Neural cell (in vitro differentiated cells): ENCODE measurements at regions not wholly inside any gene's neighbourhood (a gene's known extent, or its start where the extent isn't known, plus 50 kb on each side); places are given as distances from the start of the nearest gene placed in this dataset.

Source experiments
- H2AFZ ChIP-seq: fragments of 200-600, 300-800 bp; sonication (generic), shearing (Covaris generic); 2 replicates; pipeline ENCODE4 v1.6.0; 2014; ENCODE audit warnings: low read depth, mild to moderate bottlenecking, antibody characterized with exemption, low read length, moderate library complexity
- H3F3A ChIP-seq: fragments of 200-600 bp; shearing (Covaris generic); 2 replicates; pipeline ENCODE4 v1.6.1; 2016; ENCODE audit warnings: mild to moderate bottlenecking, moderate library complexity, mixed read lengths, antibody characterized with exemption, low read length; ENCODE audit not compliant: insufficient read depth, poor library complexity, severe bottlenecking
- H3K27ac ChIP-seq: fragments of 200-600, 300-800 bp; sonication (generic), shearing (Covaris generic); 2 replicates; pipeline ENCODE4 v1.5.1; 2014; ENCODE audit warnings: mild to moderate bottlenecking, low read length, moderate library complexity
- H3K27me3 ChIP-seq: fragments of 300-800, 200-600 bp; sonication (generic), shearing (Covaris generic); 2 replicates; pipeline ENCODE4 v1.6.0; 2014; ENCODE audit warnings: mild to moderate bottlenecking, low read depth, low read length, moderate library complexity; ENCODE audit not compliant: insufficient read depth
- H3K36me3 ChIP-seq: fragments of 300-800, 200-600 bp; sonication (generic), shearing (Covaris generic); 2 replicates; pipeline ENCODE4 v1.5.1; 2014; ENCODE audit warnings: mild to moderate bottlenecking, antibody characterized with exemption, low read length, moderate library complexity; ENCODE audit not compliant: insufficient read depth
- H3K4me2 ChIP-seq: fragments of 300-800, 200-600 bp; sonication (generic), shearing (Covaris generic); 2 replicates; pipeline ENCODE4 v1.6.0; 2014; ENCODE audit warnings: mild to moderate bottlenecking, low read length
- H3K4me3 ChIP-seq: fragments of 300-800, 200-600 bp; sonication (generic), shearing (Covaris generic); 2 replicates; pipeline ENCODE4 v1.5.1; 2014; ENCODE audit warnings: mild to moderate bottlenecking, low read length, moderate library complexity
- H3K79me2 ChIP-seq: fragments of 200-600 bp; shearing (Covaris generic); replicated peaks from 2 replicates; pipeline ENCODE4 v1.6.0; 2014; ENCODE audit warnings: mild to moderate bottlenecking, low read length, moderate library complexity; ENCODE audit not compliant: insufficient read depth
- H3K9ac ChIP-seq: fragments of 300-800, 200-600 bp; sonication (generic), shearing (Covaris generic); 2 replicates; pipeline ENCODE4 v1.6.1; 2016; ENCODE audit warnings: mild to moderate bottlenecking, low read length, mixed read lengths
- H3K9me2 ChIP-seq: fragments of 200-600 bp; shearing (Covaris generic); 2 replicates; pipeline ENCODE4 v1.6.1; 2016; ENCODE audit warnings: mild to moderate bottlenecking, low read length, mixed read lengths; ENCODE audit not compliant: insufficient read depth
- H3K9me3 ChIP-seq: fragments of 200-600, 300-800 bp; sonication (generic), shearing (Covaris generic); 2 replicates; pipeline ENCODE4 v1.6.1; 2016; ENCODE audit warnings: mild to moderate bottlenecking, mixed run types, low read length, moderate library complexity, mixed read lengths
- H4K20me1 ChIP-seq: fragments of 200-600 bp; shearing (Covaris generic); 2 replicates; pipeline ENCODE4 v1.6.1; 2016; ENCODE audit warnings: mild to moderate bottlenecking, mixed run types; ENCODE audit not compliant: insufficient read depth
- CTCF ChIP-seq: fragments of 450-650 bp; IDR thresholded peaks from 2 replicates; pipeline ENCODE4 v1.5.1; 2014; ENCODE audit warnings: antibody characterized with exemption, mild to moderate bottlenecking, moderate library complexity; ENCODE audit not compliant: poor library complexity, severe bottlenecking
- EP300 ChIP-seq: fragments of 450-650 bp; conservative IDR thresholded peaks from 2 replicates; pipeline ENCODE4 v1.6.1; 2014; ENCODE audit warnings: antibody characterized with exemption, mild to moderate bottlenecking, moderate library complexity; ENCODE audit not compliant: poor library complexity, severe bottlenecking
- EZH2 ChIP-seq: fragments of 200-600, 300-800 bp; shearing (Covaris generic), sonication (generic); IDR thresholded peaks from 2 replicates; pipeline ENCODE4 v1.6.1; 2014; ENCODE audit warnings: antibody characterized with exemption, low read length, borderline replicate concordance, mild to moderate bottlenecking; ENCODE audit not compliant: insufficient read depth, poor library complexity, severe bottlenecking
- MXI1 ChIP-seq: fragments of 450-650 bp; conservative IDR thresholded peaks from 2 replicates; pipeline ENCODE4 v1.6.1; 2014; ENCODE audit warnings: antibody characterized with exemption, mild to moderate bottlenecking; ENCODE audit not compliant: poor library complexity, severe bottlenecking
- POLR2AphosphoS5 ChIP-seq: IDR thresholded peaks from 2 replicates; pipeline ENCODE4 v1.6.1; 2012
- RAD21 ChIP-seq: fragments of 450-650 bp; conservative IDR thresholded peaks from 2 replicates; pipeline ENCODE4 v1.6.1; 2014; ENCODE audit warnings: antibody characterized with exemption, mild to moderate bottlenecking, moderate library complexity
- REST ChIP-seq: IDR thresholded peaks from 2 replicates; pipeline ENCODE4 v1.6.1; 2012; ENCODE audit warnings: borderline replicate concordance
- SMC3 ChIP-seq: fragments of 450-650 bp; conservative IDR thresholded peaks from 2 replicates; pipeline ENCODE4 v1.6.1; 2014; ENCODE audit warnings: antibody characterized with exemption, mild to moderate bottlenecking, moderate library complexity; ENCODE audit not compliant: poor library complexity
- TAF1 ChIP-seq: IDR thresholded peaks from 2 replicates; pipeline ENCODE4 v1.6.1; 2012; ENCODE audit warnings: low read depth

- H3K4me3 ChIP-seq, result no peak overlapping the region
- H2AFZ ChIP-seq, result no peak overlapping the region
- H3K4me2 ChIP-seq, result no peak overlapping the region
- no peak overlapping the region for H3K9ac ChIP-seq
- H3K27ac ChIP-seq, result no peak overlapping the region
- H3K79me2 ChIP-seq, result no peaks in the 10 kb centered on the region
- no peak for TF ChIP-seq TAF1
- no peak for TF ChIP-seq SMC3
- no peak for TF ChIP-seq EP300
- TF ChIP-seq REST, result no peak
- no peak for TF ChIP-seq CTCF
- no peak for TF ChIP-seq POLR2AphosphoS5
- no peak for TF ChIP-seq RAD21
- no peak for TF ChIP-seq MXI1
- TF ChIP-seq EZH2, result no peak
- no peaks in the 10 kb centered on the region for H3K36me3 ChIP-seq
- H3K9me2 ChIP-seq, result no peaks in the 10 kb centered on the region
- H3K9me3 ChIP-seq, result no peaks in the 10 kb centered on the region
- H3F3A ChIP-seq, result no peaks in the 10 kb centered on the region
- H3K27me3 ChIP-seq, result no peaks in the 10 kb centered on the region
- no peaks in the 10 kb centered on the region for H4K20me1 ChIP-seq
Observed at GRCh38 chr6:133016631-133017030, 202.3 kb downstream of the RPS12 start.

GRCh38 chr6:133017581-133017980 lies 203.2 kb downstream of the RPS12 start:
- Histone ChIP-seq H3K36me3 (no peaks in the 10 kb centered on the region), H3K9ac (no peak overlapping the region), H3K79me2 (no peaks in the 10 kb centered on the region), H3K27me3 (no peaks in the 10 kb centered on the region), H3K4me2 (no peak overlapping the region), H3K9me3 (no peaks in the 10 kb centered on the region), H2AFZ (no peak overlapping the region), H4K20me1 (no peaks in the 10 kb centered on the region), H3K9me2 (no peaks in the 10 kb centered on the region), H3K4me3 (no peak overlapping the region), H3F3A (no peaks in the 10 kb centered on the region), H3K27ac (no peak overlapping the region)
- TF ChIP-seq CTCF (no peak), REST (no peak), TAF1 (no peak), EP300 (no peak), SMC3 (no peak), EZH2 (no peak), RAD21 (no peak), POLR2AphosphoS5 (no peak), MXI1 (no peak)
